Limb (tissue), 2 donors: ENCODE measurements at regions not wholly inside any gene's neighbourhood (a gene's known extent, or its start where the extent isn't known, plus 50 kb on each side); places are given as distances from the start of the nearest gene placed in this dataset.
"Not testable (repeated sequence)": the region's sequence is repeated elsewhere in the genome, so short reads cannot be mapped to it uniquely, and the experiment has no call there.

Experiments used
- DNase-seq, 2 donors: peaks; one replicate each; pipeline ENCODE4 v3.0.0-alpha.2; 2016; ENCODE audit errors: extremely low spot score in 2 of 2

DNA sequence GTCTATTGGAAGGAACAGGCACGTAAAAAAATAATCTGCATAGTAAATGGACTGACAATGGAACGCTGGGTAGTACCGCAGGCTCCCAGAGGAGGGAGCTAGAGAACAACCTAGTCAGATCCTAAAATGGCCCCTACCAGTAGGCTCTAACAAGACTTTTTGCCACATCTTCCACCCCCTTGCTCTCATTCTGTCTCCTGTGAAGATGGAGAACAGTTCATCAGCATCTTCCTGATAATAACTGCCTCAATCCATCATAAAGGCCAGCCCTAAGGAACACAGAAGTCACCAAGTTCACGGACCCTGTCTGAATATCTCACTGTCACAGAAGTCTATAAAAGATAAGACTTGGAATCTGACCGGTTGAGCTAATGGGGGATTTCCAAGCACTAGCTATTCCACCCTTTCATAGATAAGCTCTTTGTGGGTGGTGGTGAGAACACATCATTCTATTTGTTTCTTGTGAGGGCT lies 133.4 kb downstream of the SLC1A3 start:
- peak; percentile 18 to 67 for DNase-seq

DNA sequence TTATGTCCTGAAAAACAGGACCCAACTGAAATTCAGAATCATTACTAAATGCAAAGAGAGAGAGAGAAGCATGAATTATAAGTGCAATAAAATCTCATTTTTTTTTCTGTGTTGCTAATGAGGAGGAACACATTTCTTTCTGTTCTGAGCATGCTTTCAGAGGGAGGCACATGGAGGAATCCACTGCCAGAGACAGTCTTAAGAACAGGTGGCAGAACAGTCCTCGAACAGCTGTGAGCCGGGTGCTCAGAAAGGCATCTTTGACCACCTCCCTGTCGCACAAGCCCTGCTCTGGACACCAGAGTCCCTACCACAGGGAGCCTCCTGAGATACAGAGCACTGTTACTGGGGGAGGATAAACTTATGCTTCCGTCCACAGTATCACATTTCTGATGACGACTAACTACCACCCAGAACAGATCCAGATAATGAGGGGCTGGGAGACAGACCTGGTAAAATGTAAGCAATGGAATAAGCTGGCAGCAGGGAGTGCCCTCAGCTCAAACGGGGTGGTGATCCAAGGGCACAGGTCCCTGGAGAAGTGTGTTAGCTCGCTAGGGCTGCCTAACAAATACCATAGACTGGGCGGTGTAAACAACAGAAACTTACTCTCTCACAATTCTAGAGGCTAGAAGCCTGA lies 134.0 kb downstream of the SLC1A3 start:
- peak in 1 of 2 donors; percentile 15 for DNase-seq

DNA sequence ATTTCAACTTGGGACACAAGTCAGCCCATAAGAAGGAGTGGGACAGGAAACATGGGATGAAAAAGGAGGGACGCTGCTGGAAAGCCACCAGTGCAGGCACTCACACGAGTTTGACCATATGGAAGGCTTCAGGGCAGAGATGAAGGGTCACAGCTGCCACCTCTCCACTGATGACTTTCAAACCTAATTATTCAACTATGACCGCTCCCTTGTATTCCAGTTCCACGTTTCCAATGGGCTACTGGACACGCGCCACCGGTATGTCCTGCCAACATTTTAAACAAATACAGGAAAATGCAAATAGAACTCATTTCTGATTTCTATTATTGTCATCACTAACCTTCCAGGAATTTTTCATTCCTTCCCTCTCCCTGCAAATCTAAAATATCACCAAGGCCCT lies 134.7 kb downstream of the SLC1A3 start:
- DNase-seq: no peak

DNA sequence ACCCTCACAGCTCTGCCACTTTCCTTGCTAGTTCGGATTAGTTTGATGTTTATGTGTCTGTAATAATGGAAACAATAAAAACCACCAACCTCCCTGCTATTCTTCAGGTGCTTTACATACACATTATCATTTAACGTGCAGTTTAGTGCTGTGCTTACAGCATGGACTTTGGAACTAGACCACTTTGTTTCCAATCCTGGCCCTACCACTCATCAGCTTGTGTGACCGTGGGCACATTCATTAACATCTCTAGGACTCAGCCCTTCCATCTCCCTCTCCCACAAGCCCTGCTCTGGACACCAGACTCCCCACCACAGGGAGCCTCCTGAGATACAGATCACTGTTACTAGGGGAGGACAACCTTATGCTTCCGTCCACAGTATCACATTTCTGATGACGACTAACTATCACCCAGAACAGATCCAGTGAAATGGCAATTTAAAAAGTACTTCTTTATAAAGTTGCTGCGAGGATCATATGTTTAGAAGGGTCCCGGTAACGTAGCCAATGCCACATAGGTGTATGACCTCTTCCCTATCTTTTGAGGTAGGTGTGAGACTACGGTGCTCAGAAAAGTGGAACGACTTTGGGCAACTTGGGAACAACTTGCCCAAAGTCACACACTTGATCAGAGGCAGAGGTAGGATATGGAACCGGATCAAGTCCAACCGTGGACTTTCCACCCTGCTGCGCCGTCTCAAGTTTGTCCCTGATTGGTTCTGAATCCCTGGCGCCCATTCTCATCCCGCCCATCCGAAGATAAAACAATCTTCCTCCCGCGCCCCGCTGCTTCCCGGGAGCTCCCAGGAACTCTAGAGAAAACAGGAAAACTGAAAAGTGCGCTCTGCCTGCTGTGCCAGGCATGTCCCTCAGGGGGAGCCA lies 132.4 kb upstream of the NIPBL start:
- no peak for DNase-seq

DNA sequence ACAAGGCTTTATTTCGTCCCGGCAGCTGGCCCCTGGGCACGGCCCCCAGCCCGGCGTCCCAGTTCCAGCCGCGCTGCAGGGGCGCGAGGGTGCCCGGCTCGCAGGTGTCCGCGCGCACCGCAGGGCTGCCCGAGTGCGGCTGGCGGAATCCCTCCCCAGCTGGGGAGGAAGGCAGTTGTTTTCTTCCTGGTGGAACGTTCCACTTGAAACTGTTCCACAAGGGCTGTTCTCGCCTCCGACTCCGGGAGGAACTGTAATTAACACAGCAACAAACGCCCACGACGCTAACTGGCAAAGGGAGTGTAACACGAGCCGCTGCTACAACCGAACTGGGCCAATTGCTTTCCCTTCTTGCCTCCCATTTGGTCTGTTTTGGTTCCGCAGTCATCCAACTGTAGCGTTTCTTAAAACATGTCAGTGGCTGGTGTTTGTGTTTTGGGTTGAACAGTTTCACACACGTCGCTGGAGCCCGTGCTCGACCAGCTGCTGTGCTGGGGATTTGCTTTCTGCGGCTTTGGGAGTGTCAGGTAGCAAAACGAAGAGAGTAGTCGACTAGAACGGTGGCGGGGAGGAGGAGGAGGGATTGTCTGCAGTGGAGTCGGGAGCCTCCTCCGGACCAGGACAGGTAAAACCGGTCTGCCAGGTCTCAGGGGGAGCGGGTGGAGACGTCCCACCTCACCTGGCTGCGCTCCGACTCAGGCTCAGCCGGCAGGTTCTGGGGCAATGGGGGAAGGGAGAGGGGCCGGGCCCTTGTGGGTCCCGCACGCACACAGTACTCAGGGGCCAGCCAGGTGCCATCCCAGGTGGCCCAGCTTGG lies 131.6 kb upstream of the NIPBL start:
- DNase-seq: peak; percentile 48 to 79

DNA sequence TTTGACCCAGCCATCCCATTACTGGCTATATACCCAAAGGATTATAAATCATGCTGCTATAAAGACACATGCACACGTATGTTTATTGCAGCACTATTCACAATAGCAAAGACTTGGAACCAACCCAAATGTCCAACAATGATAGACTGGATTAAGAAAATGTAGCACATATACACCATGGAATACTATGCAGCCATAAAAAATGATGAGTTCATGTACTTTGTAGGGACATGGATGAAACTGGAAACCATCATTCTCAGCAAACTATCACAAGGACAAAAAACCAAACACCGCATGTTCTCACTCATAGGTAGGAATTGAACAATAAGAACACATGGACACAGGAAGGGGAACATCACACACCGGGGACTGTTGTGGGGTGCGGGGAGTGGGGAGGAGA lies 128.8 kb upstream of the NIPBL start:
- not testable (repeated sequence) for DNase-seq

DNA sequence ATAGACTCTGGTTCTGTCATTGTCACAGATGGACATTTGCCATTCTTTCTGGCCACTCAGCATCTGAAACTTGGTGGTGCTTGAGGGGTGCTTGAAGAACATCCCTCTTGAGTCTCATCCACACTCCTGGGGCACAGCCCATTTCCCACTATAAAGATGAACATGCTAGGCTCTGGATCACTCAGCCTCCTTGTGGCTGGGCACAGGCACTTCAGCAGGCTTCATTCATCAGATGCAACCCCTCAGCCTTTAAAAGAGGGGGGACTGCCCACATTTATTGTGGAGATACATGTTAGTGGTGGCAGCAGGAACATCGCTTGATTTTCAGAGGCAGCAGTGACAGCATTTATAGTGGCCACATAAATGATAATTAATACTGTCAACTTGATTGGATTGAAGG lies 124.7 kb upstream of the NIPBL start:
- DNase-seq: no peak

DNA sequence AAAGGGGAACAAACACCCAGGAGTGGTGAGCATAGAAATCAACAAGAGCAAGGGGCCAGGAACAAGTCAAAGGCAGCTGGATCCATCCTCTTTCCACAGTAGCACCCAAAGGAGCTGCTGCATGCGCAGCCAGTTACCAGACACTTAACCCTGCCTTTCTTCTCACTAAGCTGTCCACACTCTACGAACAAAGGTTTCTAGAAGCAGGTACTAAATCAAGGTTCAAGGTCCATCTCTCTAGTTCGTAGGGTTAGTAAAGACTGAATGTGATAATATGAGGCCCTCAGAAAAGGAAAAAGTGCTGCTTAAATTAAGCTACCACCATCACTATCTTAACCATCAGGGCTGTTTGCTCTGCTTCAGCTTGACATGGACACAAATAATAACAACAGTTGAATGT lies 121.2 kb upstream of the NIPBL start:
- DNase-seq: no peak

DNA sequence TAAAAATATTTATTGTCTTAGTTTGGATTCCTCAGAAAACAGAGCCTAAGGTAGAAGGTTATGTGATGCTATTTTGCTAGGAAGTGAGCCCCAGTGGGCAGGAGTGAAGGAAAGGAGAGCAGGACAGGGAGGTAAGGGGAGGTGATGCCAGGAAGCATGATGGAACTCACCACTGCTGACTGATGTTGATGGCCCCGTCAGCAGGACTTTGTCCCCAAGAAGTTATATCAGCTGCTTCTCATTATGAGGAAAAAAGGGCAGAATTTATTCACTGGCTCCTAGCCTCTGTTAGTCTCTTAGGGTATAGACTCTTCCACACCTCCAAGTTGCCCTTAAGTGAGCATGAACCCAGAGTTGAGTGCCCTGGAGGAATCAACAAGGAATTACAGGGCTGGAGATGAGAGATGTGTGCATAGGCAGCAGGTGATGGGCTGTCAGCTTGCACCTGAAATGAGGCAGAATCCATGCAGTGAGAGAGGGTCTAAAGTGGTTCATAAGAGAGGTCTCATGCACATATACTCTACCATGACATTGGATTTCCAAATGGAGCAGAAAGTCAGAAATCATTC lies 120.6 kb upstream of the NIPBL start:
- DNase-seq: no peak

DNA sequence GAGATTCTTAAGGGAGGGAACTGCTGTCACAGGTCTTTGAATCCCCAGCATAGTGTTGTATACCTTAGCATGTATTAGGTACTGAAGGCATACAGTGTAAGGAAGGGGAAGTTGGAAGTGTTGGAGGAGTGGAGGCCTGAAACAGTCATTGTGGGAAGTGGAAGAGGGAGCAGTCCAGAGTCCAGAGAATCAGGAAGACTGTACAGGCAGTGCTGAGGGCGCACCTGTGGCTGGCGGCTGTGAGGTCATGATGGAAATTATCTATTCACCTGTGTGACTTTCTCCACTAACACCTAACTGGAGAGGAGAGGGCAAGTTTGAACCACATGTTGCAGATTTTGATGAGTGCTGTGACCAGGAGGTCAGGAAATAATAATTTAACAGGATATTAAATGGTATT lies 119.7 kb upstream of the NIPBL start:
- DNase-seq: no peak

DNA sequence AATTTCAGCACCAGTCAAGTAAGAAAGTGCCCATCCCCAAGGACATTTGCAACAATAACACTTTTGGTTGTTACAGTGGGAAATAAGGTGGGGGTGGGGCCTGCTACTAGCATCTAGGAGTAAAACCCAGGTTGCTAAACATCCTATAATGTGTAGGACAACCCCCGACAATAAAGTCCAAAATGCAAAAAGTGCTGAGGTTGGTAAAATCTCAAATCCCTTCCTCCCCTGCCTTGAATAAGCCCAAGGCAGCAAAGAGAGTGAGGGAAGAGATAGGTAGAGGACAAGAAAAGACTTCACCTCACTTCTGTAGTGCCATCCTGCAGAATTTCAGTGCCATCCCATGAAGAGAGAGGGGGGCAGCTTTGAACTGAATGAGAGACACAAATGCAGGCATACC lies 117.5 kb upstream of the NIPBL start:
- DNase-seq: no peak

DNA sequence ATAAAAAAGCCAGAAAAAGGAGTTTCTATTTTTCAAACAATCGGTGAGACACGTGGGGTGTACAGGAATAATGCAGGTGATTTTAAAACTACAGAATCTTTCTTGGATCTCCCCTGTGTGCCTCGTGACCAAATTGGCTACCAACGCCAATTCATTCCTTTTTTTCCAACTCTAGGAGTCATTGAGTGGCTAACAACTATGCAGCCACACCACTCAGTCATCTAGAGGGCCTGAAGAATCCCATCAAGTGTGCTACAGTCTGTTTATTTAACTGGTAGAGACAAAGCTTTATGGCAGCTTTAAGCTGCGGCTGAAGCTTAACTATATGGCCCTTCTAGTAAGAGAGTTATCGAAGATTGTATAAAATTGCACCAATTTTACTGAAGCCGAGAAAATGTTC lies 113.1 kb upstream of the NIPBL start:
- no peak for DNase-seq

DNA sequence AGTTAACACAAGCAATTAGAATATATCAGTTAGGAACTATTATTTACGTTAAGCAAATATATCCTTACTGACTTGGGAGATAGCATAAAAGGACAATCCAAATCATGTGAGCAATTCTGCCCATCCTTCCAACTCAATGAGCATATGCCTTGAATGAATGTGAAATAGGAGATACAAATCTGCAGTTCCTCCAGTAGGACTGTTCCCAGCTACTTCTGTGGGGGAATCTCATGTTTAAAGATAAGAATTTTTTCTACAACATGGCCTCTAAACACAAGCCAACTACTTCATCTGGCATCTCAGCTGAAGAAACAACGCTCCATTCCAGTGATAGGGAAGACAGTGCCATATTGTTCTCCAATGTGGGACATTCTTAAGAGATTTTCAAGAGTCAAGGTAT lies 110.7 kb upstream of the NIPBL start:
- no peak for DNase-seq

DNA sequence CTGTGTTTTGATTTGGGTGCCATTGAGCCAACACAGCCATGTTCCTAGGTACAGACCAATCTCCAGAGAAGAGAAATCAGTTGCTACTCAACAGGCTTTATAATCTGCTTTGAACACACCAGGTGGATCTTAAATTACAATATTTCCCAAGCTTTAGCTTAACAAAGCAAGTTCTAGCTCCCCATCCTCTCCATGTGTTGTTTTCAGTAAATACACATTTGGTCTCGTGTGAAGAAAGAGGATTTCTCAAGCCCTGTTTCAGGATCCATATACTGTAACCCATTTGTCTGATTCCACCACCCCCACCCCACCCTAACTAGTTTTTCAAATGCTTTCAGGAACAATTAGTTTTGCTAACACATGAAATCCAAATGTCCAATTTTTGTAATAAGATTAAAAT lies 109.6 kb upstream of the NIPBL start:
- no peak for DNase-seq

DNA sequence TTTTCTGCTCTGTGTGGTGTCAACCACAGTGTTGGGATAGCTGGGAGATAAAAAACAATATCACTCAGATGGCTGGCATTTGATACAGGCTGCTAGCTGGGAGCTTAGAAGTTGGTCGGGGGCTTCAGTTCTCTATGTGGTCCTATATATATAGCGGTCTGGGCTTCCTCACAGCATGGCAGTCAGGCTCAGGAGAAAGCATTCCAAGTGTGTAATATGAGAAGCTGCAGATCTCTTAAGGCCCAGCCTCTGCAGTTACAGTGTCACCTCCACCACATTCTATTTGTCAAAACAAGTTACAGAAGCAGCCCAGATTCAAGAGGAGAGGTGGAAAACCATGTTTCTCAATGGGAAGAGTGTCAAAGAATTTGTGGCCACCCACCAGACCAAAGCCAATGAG lies 108.1 kb upstream of the NIPBL start:
- no peak for DNase-seq

DNA sequence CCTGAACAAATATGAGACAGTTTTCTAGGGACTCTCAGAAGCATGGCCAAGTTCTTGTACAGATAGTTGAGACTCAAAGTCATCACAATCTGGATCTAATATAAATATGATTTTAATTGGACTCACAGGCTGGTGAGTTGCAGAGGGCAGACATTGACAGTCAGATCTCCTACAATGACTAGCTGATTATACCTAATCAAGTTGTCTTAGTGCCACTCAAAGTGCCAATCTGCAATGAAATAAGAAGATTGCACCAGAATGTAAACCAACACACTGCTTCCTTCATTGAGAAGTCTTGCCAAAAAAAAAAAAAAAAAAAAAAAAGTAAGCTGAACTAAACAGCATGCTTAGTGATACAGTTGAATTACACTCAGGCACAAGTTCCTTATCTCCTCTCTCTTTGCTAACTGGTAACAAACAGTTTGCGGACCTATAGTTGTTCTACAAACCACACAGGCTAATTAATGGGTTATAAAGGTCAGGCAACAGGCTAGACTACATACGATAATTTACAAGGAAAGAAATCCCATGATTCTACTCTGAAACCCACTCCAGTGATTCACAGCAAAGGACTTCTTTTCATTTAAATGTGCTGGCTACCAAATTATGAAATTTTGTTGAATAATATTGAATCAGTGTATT lies 107.3 kb upstream of the NIPBL start:
- no peak for DNase-seq

DNA sequence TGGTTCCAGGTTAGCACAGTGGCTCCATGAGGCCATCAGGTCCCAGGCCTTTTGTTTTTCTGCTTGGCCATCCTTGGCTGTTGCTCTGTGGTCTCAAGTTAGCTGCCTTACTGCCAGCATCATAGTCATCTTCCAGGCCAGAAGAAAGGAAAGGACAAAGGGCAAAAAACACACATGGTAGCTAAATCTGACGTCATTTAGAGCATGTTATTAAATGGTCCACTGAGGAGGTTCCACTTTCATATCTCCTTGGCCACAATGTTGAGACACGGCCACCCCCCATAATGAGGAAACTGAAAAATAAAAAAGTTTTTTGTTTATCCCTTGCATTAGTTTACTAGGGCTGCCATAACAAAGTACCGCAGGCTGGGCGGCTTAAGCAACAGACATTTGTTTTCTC lies 106.4 kb upstream of the NIPBL start:
- DNase-seq: no peak

DNA sequence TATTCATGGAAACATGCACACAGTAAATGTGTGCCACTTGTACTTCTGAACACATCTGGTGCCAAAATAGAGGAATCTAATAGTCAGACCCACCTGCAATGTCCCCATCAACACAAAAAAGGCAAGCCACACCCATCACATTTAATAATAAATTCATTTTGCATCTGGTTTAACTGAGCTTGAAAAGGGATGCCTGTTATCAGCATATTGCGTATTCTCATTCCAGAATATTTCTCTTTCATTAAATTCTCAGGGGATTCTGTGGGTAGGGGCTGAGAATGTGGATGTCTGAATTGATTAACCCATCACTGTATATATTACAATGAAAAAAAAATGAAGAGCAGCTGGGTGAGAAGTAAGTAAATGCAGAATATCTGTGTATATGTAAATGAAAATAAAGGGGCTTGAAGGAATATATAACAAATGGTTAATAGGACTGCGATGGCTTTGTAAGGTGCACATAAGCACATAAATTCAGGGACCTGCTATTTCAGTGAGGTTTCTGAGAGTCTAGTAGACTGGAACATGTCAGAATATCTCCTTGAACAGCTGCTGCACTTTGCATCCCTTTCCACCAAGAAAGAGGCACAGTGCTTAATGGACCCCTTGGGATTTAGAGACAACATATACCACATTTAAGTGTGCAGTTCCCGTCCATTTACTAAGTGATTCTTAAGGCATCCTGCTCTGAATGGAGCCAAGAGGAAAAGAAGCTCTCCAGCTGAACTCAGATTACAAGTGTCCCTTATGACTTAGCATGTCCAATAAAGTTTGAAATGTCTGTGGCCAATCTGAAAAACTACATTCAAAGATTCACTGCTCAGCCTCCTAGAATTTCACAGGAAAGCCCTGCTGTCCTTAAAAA lies 104.1 kb upstream of the NIPBL start:
- peak in 1 of 2 donors; percentile 42 for DNase-seq

DNA sequence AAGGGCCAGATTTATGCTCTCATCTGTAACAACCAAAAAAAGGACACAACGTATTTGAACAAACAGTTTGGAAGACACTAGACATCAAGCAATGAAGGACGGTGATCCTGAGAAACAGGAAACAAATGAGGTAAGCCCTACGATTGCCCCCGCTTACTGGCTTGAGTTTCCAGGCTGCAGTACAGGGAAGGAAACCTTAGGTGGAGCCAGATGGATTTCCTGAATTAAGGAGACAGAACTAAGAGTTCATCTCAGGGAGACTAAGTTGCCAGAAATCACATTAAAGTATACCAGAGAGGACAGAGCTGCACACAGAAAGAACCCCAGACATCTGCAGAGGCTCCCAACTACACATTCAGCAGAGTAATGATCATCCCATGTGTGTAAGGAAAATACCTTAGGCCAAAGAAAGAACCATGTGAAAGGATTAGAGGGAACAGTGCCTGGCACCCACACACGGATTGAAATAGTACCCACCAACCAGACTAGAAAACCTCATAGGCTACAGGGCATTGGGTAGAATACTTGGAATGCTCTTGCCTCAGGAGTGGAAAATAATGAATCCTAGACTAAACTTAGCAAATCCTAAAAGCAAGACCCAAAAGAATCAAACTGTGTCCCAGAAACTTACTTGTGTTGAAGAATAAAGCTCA lies 99.3 kb upstream of the NIPBL start:
- DNase-seq: peak; percentile 12 to 41

DNA sequence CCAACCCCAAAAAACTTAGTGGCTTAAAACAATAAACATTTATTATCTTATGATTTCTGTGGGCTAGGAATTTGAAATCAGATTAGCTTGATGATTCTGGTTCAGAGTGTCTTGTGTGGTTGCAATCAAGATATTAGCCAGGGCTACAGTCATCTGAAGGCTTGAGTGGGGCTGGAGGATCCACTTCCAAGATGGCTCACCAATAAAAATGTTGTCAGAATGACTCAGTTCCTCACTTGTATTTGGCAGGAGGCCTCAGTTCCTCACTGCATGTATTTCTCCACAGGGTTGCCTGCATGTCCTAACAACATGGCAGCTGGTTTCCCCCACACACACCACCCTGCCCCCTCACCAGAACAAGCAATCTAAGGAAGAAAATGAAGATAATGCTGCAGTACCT lies 98.2 kb upstream of the NIPBL start:
- no peak for DNase-seq
